Frontal cortex (tissue), 3 donors: ENCODE measurements at regions not wholly inside any gene's neighbourhood (a gene's known extent, or its start where the extent isn't known, plus 50 kb on each side); places are given as distances from the start of the nearest gene placed in this dataset.
"Not testable (repeated sequence)": the region's sequence is repeated elsewhere in the genome, so short reads cannot be mapped to it uniquely, and the experiment has no call there.

Experiments
- DNase-seq, 2 donors: peaks; one replicate each; pipeline ENCODE4 v3.0.0; 2012; ENCODE audit warnings: low spot score in 2 of 2
- FAIRE-seq: peaks from 2 replicates; lab custom pipeline; 2012; peaks lifted over from hg19 to GRCh38; lab: Jason Lieb, UNC
- donor health status: control.
- donor health status: control.
- donor health status: control.

GRCh38 chr2:47964277-47964676, 58.0 kb upstream of the FBXO11 start:
- no peak for DNase-seq
- no peak for FAIRE-seq

- FAIRE-seq (no peak), DNase-seq (no peak)
Observed at GRCh38 chr2:47964722-47965434, 58.6 kb upstream of the FBXO11 start.

DNA sequence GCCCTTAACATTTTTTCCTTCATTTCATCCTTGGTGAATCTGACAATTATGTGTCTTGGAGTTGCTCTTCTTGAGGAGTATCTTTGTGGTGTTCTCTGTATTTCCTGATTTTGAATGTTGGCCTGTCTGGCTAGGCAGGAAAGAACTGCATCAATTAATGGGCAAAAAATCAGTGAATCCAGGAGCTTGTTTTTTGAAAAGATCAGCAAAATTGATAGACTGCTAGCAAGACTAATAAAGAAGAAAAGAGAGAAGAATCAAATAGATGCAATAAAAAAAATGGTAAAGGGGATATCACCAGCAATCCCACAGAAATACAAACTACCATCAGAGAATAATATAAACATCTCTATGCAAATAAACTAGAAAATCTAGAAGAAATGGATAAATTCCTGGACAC, 70.4 kb upstream of the FBXO11 start:
- DNase-seq, FAIRE-seq: not testable (repeated sequence)

DNA sequence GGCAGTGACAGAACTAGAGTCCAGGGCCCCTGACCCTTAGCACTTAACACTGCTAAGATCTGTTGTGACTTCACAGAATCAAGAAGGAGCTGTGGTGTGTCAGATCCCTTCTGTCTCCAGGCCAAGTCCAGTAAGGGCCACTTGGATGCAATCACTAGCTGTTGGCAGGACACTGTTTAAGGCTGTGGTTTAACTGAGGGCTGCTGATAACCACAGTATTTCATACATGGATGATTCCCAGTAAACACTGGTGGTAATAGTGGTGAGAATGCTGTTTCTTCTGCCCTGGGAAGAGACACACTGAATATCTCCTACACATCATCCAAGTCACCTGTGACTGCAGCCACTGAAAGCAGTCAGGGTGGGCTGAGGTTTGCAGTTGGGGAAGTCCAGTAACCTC, 77.7 kb upstream of the FBXO11 start:
- DNase-seq (no peak), FAIRE-seq (no peak)

GRCh38 chr2:47990503-47990902, 84.2 kb upstream of the FBXO11 start:
- no peak for DNase-seq
- no peak for FAIRE-seq

DNA sequence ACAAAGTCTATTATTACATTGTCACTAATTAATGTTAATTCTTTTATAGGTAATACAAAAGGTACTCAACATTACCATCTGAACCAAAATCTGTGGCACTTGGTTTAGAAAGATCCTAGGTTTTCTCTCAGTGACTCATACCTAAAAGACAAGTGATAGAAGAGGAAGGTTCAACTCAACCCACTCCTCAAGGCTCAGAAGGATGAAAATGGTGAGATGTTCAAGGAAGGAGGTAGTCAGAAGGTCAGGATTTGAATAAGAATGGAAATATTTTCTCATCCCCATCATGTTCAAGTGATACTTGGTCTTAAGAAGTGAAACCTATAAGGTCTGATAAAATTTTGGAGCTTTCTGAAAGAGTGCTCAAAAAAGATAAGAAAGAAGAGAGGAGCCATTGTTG, 86.4 kb upstream of the FBXO11 start:
- no peak for DNase-seq
- FAIRE-seq, result no peak

DNA sequence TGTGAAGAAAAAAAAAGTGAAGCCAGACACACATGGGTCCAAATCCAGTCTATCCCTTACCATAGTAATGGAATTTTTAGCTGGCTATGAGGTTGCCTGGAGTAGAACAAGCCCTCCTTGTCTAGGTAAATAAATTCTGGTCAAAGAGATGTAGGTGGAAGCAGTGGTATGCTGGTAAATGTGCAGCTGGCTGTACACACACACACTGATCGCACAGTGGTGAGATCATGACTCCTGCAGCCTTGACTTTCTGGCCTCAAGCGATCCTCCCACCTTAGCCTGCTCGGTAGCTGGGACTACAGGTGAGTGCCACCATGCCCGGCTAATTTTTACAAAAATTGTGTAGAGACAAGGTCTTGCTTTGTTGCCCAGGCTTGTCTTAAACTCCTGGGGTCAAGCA, 90.5 kb upstream of the FBXO11 start:
- no peak for DNase-seq
- no peak for FAIRE-seq

DNA sequence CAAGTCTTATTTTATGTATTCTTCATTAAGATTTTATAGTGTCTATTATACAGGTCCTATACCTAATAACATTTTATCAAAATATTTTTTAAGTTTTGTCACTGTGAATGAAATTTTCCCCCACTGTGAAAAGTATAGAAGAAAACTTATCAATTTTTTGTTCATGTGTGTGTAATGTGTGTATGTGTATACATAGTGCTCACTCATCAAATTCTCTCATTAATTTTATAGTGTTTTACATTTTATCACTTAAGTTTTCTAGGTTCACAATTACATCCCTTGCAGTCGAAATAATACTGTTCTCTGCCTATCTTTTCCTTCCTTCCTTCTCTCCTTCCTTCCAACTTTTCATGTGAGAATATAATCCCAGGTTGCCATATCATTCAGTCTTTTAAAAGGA, 93.2 kb upstream of the FBXO11 start:
- FAIRE-seq, result no peak

GRCh38 chr2:48001498-48001897, 95.2 kb upstream of the FBXO11 start:
- FAIRE-seq, result no peak
- DNase-seq, result no peak

More for the DNA sequence above, 93.2 kb upstream of the FBXO11 start:
- DNase-seq, result no peak

DNA sequence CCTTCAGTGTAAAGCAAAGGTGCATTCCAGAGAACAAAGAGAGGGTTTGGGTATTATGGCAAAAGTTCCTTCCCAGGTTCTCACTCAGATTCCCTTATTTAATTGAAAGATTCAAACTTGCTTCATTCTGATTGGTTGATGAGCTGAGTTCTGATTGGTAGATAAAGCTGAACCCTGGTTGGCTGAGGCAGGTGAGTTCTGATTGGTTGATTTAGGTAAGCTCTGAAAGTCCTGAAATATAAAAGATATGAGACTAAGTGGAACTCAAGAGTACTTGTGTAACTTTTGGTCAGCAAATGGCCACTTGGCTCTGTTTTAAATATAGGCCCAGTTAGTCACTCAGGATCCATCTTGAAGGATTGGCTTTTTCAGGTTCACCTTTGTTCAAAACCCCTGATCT, 99.8 kb upstream of the FBXO11 start:
- DNase-seq (no peak), FAIRE-seq (no peak)

DNA sequence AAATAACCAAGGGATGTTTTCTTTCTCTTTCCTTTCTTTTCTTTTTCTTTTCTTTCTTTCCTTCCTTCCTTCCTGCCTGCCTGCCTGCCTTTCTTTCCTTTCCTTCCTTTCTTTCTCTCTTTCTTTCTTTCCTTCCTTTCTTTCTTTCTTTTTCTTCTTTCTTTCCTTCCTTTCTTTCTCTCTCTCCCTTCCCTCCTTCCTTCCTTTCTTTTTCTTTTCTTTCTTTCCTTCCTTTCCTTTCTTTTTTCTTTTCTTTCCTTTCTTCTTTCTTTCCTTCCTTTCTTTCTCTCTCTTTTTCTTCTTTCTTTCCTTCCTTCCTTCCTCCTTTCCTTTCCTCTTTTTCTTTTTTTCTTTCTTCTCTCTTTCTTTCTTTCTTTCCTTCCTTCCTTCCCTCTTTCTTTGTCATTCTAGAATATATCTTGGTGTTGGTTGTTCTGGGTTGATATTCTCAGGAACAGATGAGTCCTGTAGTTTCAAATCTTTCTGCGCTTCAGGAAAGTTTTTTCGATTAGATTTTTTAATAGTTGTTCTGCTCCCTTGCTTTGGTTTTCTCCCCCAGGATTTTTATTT, 101.5 kb upstream of the FBXO11 start:
- FAIRE-seq (no peak), DNase-seq (no peak)

DNA sequence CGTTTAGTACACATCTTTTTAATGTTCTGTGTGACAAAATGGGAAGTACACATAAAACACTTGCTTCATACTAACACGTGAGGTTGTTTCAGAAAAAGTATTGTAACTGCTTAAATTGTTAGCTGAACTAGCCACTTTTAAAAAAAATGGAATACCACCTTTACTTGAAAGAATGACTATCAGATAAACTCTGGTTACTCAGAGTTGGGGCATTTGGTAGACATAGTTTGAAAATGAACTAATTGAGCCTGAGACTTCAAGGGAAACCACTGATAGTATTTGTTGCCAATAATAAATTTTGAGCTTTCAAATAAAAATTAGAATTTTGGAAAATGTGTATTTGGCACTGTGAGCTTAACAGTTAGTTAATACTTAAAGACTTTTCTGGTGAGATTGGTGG, 103.0 kb upstream of the FBXO11 start:
- no peak for FAIRE-seq
- DNase-seq, result no peak

DNA sequence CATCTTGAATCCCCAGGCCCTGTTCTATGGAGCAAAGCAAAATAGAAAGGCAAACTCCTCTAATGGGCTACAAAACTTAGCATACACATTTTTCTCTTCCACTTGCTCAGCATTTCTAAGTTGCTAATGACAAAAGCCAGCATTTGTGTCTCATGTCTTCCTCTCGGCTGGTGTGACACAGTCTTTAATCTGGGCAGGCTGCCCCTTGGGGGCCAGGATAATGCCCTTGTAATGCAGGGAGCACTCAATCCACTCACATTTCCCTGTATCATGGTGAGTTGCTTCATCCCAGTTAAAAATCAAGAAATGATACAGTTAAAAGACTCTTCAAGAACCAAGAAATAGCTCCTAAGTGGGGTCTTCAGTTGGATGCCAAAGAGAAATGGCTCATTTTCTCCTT, 109.1 kb upstream of the FBXO11 start:
- DNase-seq, result no peak
- no peak for FAIRE-seq

- DNase-seq (no peak), FAIRE-seq (no peak)
Observed at GRCh38 chr2:48016225-48017019, 110.1 kb upstream of the FBXO11 start.

DNA sequence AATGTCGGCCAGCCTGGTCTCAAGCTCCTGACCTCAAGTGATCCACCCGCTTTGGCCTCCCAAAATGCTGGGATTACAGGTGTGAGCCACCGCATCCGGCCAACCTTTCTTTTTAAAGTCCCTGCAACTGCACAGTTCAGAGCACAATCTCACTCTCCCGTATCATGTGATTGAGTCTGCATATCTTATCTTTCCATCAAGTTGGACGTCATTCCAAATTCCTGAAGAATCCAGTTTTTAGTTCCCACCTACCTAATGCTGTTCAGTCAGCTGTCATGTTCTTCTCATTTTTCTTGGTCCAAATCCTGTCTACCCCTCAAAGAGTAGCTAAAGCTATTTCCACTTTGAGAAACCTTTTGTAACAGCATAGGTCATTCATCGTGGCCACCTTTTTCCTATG, 110.8 kb upstream of the FBXO11 start:
- DNase-seq, result no peak
- FAIRE-seq, result no peak

GRCh38 chr2:48018480-48018879, 112.2 kb upstream of the FBXO11 start:
- FAIRE-seq, result no peak
- DNase-seq, result no peak

- no peak for DNase-seq
- FAIRE-seq, result no peak
Observed at GRCh38 chr2:48026865-48027264, 120.6 kb upstream of the FBXO11 start.

DNA sequence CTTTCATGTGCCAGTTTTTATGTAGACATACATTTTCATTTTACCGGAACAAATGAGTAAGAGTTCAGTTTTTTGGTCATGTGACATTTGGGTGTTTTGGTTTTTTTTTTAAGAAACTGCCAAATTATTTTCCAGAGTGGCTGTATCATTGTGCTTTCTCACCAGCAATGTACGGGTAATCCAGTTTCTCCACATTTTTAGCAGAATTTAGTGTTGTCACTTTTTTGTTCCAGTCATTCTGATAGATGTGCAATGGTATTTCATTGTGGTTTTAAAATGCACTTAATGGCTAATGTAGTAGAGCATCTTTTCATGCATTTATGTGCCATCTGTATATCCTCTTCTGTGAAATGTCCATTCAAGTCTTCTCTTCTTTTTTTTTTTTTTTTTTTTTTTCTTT, 126.5 kb upstream of the FBXO11 start:
- DNase-seq (no peak), FAIRE-seq (no peak)

GRCh38 chr2:48034295-48034694, 128.0 kb upstream of the FBXO11 start:
- no peak for DNase-seq
- FAIRE-seq, result no peak

- DNase-seq, result no peak
- no peak for FAIRE-seq
Observed at GRCh38 chr2:48036312-48036711, 130.0 kb upstream of the FBXO11 start.
